ENCODE measurements at regions not wholly inside any gene's neighbourhood (a gene's known extent, or its start where the extent isn't known, plus 50 kb on each side); places are given as distances from the start of the nearest gene placed in this dataset.
"Not testable (repeated sequence)": the region's sequence is repeated elsewhere in the genome, so short reads cannot be mapped to it uniquely, and the experiment has no call there.

- no peak for DNase-seq
These were observed 180.5 kb downstream of the CEMIP2 start for GRCh38 chr9:71587576-71588362.

DNA sequence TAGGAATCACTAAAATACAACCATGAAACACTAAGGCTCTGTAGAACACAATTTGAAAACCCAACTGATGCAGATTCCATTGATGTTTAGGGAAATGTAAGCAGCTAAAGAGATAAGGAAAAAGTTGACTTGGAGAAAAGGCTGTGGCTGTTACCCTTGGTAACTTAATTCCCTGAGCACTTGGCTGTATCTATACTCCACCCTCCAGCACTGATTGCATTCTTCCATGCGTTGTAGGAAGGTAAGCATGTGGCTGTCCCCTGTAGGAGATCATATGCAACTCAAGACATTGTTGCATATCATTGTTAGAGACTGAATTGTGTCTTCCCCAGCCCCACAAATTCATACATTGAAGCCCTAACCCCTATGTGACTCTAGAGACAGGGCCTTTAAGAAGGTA is 184.5 kb downstream of the CEMIP2 start:
- no peak for DNase-seq

DNA sequence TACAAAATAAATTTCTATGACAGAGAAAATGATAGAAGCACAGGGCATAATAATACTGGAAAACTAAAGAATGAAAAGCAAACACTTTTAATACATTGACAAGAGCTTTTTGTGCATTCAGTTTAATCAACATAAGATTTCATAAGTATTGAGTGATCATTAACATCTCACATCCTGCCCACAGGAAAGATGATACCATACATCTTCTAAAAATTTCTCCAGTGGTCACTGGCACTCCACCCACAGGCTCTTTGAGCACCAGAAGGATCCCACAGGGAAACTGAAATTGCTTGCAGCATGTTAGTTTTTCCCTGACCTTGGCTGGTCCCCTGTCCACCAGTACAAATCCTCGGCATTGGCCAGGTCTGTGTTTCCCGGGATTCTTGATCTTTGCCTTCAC is 186.0 kb downstream of the CEMIP2 start:
- no peak for DNase-seq

DNA sequence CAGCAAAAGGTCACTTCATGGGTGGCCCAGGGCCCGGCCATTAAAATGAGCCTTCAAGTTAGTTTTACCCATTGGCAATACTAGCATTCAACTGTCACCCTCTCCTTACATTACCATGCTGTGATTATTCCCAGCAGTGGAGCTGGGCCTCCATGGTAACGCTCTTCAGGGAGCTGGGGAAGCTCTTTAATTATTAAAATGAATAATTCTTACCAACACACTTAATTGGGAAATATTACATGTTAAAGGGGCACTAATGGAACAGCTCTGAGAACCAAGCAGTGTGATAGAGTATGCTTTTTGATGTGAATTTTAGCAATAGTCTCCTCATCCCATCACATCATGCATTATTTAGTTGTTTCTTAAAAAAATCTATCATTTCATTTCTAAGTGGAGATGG is 187.2 kb downstream of the CEMIP2 start:
- DNase-seq, result no peak

DNA sequence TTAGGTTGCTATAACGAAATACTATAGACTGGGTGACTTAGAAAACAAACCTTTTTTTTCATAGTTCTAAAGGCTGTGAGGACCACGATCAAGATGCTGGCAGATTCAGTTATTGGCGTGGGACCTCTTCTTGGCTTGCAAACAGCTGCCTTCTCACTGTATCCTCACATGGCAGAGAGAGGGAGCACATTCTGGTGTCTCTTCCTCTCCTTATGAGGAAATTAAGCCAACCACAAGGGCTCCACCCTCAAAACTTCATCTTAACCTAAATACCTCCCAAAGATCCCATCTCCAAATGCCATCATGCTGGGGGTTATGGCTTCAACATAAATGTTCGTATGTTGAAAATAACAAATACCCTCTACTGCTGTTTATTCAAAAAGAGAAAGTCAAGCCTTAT is 197.1 kb downstream of the CEMIP2 start:
- no peak for DNase-seq

DNA sequence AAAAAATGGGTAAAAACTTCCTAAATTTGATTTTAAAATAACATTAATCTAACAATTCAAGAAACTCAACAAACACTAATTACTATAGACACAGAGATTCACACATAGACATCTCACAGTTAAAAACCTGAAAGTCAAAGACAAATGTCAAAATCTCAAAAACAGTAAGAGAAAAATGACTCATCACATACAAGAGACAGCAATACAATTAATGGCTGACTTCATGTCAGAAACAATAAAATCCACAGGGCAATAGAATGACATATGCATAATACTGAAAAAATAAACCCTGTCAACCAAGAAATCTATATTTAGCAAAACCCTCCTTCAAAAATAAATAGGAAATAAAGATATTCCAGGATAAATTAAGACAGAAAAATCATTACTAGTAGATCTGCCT is 200.4 kb downstream of the CEMIP2 start:
- no peak for DNase-seq

DNA sequence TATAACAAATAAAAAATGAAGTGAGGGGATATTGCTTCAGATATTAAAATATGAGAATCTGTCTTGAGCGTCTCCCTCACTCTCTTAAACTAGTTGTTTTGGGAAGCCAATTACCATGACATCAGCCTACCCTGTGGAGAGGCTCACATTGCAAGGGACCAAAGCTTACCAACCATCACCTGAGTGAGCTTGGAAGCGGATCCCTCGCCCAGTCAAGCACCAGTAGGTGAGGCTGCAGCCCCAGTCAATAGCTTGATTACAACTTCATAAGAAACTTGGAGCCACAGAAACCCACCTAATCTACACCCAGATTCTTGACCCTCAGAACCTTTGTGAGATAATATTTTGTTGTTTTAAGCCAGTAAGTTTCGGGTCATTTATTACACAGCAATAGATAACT is 206.2 kb downstream of the CEMIP2 start:
- no peak for DNase-seq

DNA sequence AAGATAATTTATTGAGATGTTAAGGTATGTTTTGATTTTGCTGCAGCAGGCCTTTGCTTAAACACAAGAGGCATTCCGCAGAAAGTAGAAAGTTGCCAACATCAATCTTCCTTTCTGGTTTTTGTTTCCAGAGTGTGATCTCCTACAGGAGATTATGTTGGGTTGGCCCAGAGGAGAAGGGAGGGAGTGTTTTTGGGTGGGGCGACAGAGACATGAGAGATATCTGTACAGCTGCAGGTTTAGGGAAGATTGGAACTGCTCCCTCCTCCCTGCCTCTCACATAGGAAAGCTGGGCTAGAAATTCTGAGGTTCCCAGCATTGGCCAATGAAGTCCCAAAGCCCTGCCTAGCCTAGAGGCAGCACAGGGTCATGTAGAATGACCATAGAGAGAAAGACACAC is 211.0 kb downstream of the CEMIP2 start:
- no peak for DNase-seq

DNA sequence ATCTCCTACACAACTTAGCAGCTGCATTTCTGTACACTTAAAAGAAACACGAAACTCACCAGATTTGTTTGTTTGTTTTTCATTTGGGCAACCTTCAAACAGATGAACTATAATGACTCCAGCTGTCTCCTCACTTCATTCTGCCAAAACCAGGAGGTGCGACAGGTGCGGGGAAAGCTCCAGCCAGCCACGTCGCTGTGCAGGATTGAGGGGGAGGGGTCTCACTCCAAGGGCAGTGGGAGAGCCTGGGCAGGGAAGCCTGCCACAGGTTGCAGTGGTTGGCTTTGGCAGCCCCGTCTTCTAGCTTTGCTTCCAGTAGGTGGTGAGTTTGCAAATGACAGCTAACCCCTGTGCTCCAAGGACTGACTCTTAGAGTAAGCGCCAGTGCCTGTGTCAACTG is 215.8 kb downstream of the CEMIP2 start:
- no peak for DNase-seq

DNA sequence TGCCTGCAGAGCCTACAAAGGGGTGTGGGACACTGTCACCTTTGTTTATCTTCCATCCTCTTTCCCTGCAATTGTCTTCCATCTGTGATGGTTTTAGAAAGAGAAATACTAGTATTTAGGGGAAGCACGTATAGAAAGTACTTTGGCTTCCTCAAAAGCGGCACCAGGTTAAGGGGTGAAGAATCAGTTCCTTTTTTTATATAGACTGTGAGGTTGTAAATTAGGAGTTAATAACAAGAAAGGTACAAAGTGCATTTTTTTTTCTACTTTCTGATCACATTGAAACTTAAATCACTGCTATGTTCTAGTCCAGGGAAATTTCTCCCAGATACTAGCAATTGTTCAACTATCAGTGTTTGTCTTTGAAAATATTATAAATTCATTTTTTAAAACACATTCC is 219.3 kb downstream of the CEMIP2 start:
- DNase-seq, result no peak

DNA sequence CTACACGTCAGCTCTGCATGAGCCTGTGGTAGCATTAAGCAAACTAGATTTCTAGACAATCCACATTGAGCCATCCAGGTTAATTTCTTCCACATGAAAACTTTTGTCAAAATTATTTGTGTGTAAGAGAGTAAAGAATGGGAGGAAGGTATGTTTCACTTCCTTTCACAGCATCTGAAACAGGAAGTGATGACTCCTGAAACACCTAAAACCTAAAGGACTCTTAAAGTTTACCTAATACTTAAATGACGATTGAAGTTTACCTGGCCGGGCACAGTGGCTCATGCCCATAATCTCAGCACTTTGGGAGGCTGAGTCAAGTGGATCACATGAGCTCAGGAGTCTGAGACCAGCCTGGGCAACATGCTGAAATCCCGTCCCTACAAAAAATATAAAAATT is 223.8 kb downstream of the CEMIP2 start:
- DNase-seq, result no peak

DNA sequence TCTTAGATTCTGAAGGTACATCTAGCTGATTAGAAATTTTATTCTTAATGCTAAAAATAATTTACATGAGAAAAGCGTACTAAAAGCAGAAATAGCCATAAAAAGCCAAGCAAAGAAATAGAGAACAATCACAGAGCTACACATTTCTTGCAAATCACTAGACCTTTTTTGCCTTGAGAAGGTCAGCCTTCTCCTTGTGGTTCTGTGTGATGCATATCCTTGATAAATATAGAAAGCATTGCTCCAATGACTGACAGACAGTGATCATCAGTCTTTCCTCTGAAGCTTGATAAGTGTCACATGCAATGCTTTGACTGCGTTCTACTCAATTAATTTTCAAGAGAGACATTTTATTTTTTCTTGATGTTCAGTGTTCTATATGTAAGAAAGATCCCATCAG is 226.9 kb downstream of the CEMIP2 start:
- no peak for DNase-seq

GRCh38 chr9:71524996-71525580 is 243.2 kb downstream of the CEMIP2 start:
- DNase-seq, result no peak

DNA sequence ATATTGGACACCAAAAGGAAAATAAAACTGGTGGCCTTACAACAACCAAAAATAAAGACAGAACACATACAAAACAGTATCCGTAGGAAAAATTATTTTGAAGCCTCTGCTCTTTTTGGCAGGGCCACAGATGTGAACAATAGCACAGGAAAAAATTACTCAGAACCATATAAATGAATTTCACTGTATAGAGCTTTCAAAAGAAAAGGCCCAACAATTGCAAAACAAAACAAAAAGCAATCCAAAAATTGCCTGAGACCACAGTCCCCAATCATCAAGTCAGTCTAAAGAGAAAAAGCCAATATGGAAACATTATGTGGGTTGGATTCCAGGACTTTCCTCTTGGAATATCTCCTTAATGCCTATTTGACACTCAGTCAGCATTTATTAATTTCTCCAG is 243.8 kb downstream of the CEMIP2 start:
- no peak for DNase-seq

- DNase-seq, result no peak
These were observed 247.2 kb downstream of the CEMIP2 start for GRCh38 chr9:71521132-71521531.

- DNase-seq, result no peak
These were observed 249.1 kb downstream of the CEMIP2 start for GRCh38 chr9:71519098-71519696.

DNA sequence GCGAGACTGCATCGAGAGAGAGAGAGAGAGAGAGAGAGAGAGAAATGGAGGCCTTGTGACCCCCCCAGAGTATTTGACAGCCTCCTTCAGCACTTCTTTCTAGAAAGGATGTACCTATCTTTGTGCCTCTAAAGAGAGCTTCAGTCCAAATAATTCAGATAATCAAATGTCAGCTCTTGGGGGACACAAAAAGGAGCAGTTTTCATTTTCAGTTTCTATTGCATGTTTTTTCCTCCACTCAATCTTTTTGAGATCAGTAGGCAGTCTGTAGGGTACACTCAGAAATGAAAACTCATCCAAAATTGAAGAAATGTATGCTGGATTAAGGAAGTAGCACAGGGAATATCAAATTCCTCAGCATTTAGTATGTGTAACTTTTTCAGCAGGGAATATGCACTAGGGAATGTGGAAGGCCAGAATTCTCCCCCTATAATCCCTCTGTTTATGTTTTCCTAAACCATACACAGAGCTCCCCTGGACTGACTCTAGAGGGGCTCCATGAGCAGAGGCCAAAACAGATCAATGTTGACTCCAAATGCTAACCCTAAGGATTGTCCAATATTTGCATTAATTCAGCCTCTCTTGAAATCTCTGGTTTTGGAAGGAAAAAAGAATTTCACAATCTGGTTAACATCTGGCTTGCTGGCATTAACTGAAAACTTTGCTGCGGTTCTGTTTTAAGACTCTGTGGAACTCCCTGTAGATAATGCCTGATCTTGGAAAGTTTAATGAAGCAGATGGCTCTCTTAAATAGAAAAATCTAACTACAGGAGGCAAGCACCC is 250.1 kb downstream of the CEMIP2 start:
- no peak for DNase-seq

DNA sequence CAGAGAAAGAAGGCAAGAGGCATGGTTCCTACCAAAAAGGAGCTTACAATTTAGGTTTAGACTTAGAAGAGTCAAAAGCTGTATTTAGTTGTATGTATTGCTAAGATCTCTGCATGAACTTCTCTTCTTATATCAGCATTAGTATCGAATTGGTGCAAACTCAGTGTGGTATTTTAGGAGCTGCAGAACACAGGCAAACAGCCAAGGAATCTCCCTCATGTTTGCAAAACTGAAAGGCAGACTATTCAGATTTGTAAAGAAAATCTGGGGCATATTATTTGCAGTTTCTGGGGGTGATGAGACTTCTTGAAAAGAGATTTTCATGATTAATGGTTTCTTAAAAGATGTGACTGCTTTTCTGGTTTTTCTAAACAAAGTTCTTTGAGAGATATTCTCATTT is 252.7 kb downstream of the CEMIP2 start:
- DNase-seq, result no peak

DNA sequence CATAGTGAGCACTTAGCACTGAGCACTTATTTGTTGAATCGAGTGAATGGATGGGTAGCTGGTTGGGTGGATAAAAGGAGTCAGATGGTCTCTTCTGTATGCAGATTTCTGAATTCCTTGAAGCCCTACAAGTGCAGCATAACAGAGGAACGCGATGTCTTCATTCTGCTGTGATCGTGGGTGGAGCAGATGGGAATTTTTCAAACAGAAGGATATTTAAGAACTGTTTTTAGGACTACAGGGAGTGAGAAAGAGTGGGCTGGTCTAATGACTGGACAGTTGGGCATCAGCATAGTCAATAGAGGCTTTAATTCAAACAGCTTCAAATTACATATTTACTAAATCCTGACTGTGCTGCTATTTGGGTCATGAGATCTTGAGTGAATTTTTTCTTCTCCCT is 253.2 kb downstream of the CEMIP2 start:
- no peak for DNase-seq

GRCh38 chr9:71514344-71514975 is 253.9 kb downstream of the CEMIP2 start:
- DNase-seq, result no peak

DNA sequence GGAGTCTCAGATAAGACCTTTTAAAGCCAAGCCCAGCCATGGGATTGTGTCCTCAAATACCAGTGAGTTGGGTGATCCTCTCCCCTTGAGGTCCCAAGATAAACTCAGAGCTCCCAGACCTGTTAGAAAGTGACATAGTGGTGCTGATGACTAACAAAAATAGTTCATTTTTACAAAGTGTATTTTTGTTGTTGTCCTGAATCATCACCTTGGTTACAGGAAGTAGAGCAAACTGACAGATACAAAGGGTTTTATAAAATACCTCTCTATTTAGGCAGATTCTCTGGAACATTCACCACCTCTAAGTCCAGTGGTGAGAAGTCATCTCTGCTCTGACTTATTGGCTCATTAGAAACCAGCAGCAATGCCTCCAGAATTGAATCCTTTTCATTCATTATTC is 259.3 kb downstream of the CEMIP2 start:
- DNase-seq, result no peak

- not testable (repeated sequence) for DNase-seq
These were observed 260.2 kb downstream of the CEMIP2 start for GRCh38 chr9:71508141-71508540.

GRCh38 chr9:71506821-71507220 is 261.5 kb downstream of the CEMIP2 start:
- no peak for DNase-seq

Measured in activated T-cell treated with anti-CD3 and anti-CD28 coated beads, Interleukin-2, amount 50 U/mL, for 1 hour (primary cell).